Non-pigmented ciliary epithelial cell (primary cell): ENCODE measurements at regions not wholly inside any gene's neighbourhood (a gene's known extent, or its start where the extent isn't known, plus 50 kb on each side); places are given as distances from the start of the nearest gene placed in this dataset.
"Not testable (repeated sequence)": the region's sequence is repeated elsewhere in the genome, so short reads cannot be mapped to it uniquely, and the experiment has no call there.

Experiments used
- DNase-seq: peaks from one replicate; pipeline ENCODE4 v3.0.0-alpha.2; 2010; ENCODE audit warnings: low read depth

- no peak for DNase-seq
Observed at GRCh38 chr15:93948726-93949125, 282.6 kb upstream of the MCTP2 start.

GRCh38 chr15:93943586-93943985 lies 287.8 kb upstream of the MCTP2 start:
- DNase-seq: no peak

- no peak for DNase-seq
Observed at GRCh38 chr15:93942269-93942694, 289.1 kb upstream of the MCTP2 start.

GRCh38 chr15:93941697-93942096 lies 289.7 kb upstream of the MCTP2 start:
- DNase-seq: no peak

GRCh38 chr15:93940226-93940625 lies 291.1 kb upstream of the MCTP2 start:
- DNase-seq: no peak

GRCh38 chr15:93932164-93932776 lies 299.1 kb upstream of the MCTP2 start:
- DNase-seq: no peak

- DNase-seq: peak; percentile 24
Observed at GRCh38 chr15:93929375-93930094, 301.8 kb upstream of the MCTP2 start.

GRCh38 chr15:93920204-93920603 lies 311.2 kb upstream of the MCTP2 start:
- DNase-seq: no peak

GRCh38 chr15:93918801-93919200 lies 312.6 kb upstream of the MCTP2 start:
- DNase-seq: not testable (repeated sequence)

GRCh38 chr15:93917181-93917580 lies 314.2 kb upstream of the MCTP2 start:
- DNase-seq: no peak

GRCh38 chr15:93913871-93914270 lies 317.5 kb upstream of the MCTP2 start:
- no peak for DNase-seq

GRCh38 chr15:93913310-93913709 lies 318.1 kb upstream of the MCTP2 start:
- DNase-seq: no peak

- no peak for DNase-seq
Observed at GRCh38 chr15:93900476-93901400, 330.6 kb upstream of the MCTP2 start.

GRCh38 chr15:93899817-93900216 lies 331.5 kb upstream of the MCTP2 start:
- DNase-seq: no peak

- DNase-seq: no peak
Observed at GRCh38 chr15:93897377-93897776, 334.0 kb upstream of the MCTP2 start.

GRCh38 chr15:93895976-93896770 lies 335.2 kb upstream of the MCTP2 start:
- DNase-seq: no peak

GRCh38 chr15:93894438-93895036 lies 336.8 kb upstream of the MCTP2 start:
- no peak for DNase-seq

- no peak for DNase-seq
Observed at GRCh38 chr15:93887151-93887550, 344.2 kb upstream of the MCTP2 start.

GRCh38 chr15:93882779-93883178 lies 348.6 kb upstream of the MCTP2 start:
- DNase-seq: no peak

GRCh38 chr15:93882141-93882540 lies 349.2 kb upstream of the MCTP2 start:
- DNase-seq: no peak

GRCh38 chr15:93881310-93881709 lies 350.1 kb upstream of the MCTP2 start:
- no peak for DNase-seq

GRCh38 chr15:93880358-93880757 lies 351.0 kb upstream of the MCTP2 start:
- no peak for DNase-seq
